Thoracic aorta (tissue), 2 donors: ENCODE measurements at regions not wholly inside any gene's neighbourhood (a gene's known extent, or its start where the extent isn't known, plus 50 kb on each side); places are given as distances from the start of the nearest gene placed in this dataset.

ENCODE experiments used
- ATAC-seq: fragments of 150-250 bp; one replicate; pipeline ENCODE4 v1.8.0; 2017; ENCODE audit warnings: low read depth; ENCODE audit not compliant: insufficient number of reproducible peaks, low FRiP score
- DNase-seq: peaks from one replicate; pipeline ENCODE4 v3.0.0-alpha.2; 2020; ENCODE audit warnings: low spot score
- H3K27ac ChIP-seq, 2 donors: fragments of 200-600 bp; sonication (generic); 1 replicate in 1 of 2; 2 replicates in 1 of 2; pipeline ENCODE4 v1.5.1; 2016; ENCODE audit warnings: mild to moderate bottlenecking in 2 of 2, moderate library complexity in 2 of 2
- H3K27me3 ChIP-seq: fragments of 200-600 bp; sonication (generic); replicated peaks from 2 replicates; pipeline ENCODE4 v1.6.0; 2016; ENCODE audit warnings: mild to moderate bottlenecking; ENCODE audit not compliant: insufficient read depth
- H3K36me3 ChIP-seq: fragments of 200-600 bp; sonication (generic); one replicate; pipeline ENCODE4 v1.5.1; 2016
- H3K4me1 ChIP-seq, 2 donors: fragments of 200-600 bp; sonication (generic); 1 replicate in 1 of 2; 2 replicates in 1 of 2; pipeline versions ENCODE4 v1.5.1 to v1.6.0; 2016; ENCODE audit warnings: low read depth in 2 of 2, mild to moderate bottlenecking in 1 of 2; ENCODE audit not compliant: control insufficient read depth in 1 of 2
- H3K4me3 ChIP-seq: fragments of 200-600 bp; sonication (generic); 2 replicates; pipeline ENCODE4 v1.5.1; 2016; ENCODE audit warnings: mild to moderate bottlenecking
- H3K9me3 ChIP-seq: fragments of 200-600 bp; sonication (generic); 2 replicates; pipeline ENCODE4 v1.5.1; 2016
- CTCF ChIP-seq: fragments of 200-600 bp; sonication (generic); IDR thresholded peaks from one replicate; pipeline ENCODE4 v1.5.1; 2019; ENCODE audit warnings: antibody characterized with exemption

DNA sequence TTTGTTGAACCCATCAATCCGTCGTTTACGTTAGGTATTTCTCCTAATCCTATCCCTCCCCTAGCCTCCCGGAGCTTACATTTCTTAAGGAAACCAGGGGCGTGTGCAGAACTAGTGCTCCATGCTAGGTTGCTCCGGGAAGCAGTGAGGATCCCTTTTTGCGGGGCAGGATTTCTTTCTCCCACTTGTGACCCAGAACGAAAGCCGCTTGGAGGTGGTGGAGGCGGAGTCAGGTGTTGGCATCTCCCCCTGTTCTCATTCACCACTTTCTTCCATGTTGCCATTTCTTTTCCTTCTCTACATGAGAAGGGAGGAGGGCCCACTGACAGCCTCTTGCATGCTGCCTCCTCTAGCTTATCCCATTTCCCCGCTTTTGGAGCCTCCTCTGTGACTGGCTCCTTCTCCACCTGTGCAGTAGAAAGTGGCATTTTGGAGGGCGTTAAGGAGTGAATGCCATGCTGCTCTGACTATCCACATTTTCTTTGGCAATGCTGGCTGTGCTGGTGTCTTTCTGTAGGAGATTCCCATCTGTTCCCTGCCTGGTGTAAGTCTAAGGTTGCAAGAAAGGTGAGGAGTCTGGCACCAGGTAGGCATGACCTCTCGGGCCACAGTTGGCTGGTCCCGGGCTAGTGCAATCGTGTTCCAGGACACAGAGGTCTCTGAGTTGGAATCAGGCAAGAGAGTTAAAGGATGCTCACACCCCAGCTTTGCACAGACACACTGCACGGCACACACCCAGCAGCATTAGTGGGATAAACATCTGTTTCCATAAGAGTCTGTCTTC, 89.5 kb downstream of the ACKR3 start:
- H3K36me3 ChIP-seq, result no peaks in the 10 kb centered on the region
- peaks cover 17 to 41% of the 10 kb centered on the region in 2 donors for H3K4me1 ChIP-seq
- no peak overlapping the region for H3K27ac ChIP-seq
- H3K9me3 ChIP-seq, result no peaks in the 10 kb centered on the region
- no peak overlapping the region for H3K4me3 ChIP-seq
- ATAC-seq (no peak), DNase-seq (no peak)
- no peaks in the 10 kb centered on the region for H3K27me3 ChIP-seq
- no peak for TF ChIP-seq CTCF

GRCh38 chr2:236659758-236660150, 90.1 kb downstream of the ACKR3 start:
- Histone ChIP-seq H3K27ac (no peak overlapping the region), H3K9me3 (no peaks in the 10 kb centered on the region), H3K4me3 (no peak overlapping the region), H3K27me3 (no peaks in the 10 kb centered on the region), H3K4me1 (peaks cover 17 to 45% of the 10 kb centered on the region in 2 donors), H3K36me3 (no peaks in the 10 kb centered on the region)
- no peak for TF ChIP-seq CTCF
- ATAC-seq (peak; percentile 24), DNase-seq (peak; percentile 41)

GRCh38 chr2:236661061-236661761, 91.6 kb downstream of the ACKR3 start:
- Histone ChIP-seq H3K9me3 (no peaks in the 10 kb centered on the region), H3K4me3 (no peak overlapping the region), H3K36me3 (no peaks in the 10 kb centered on the region), H3K27me3 (no peaks in the 10 kb centered on the region), H3K27ac (peak overlapping the region in 1 of 2 donors; percentile 44), H3K4me1 (peaks cover 17 to 45% of the 10 kb centered on the region in 2 donors)
- ATAC-seq (no peak), DNase-seq (no peak)
- TF ChIP-seq CTCF, result no peak

- Histone ChIP-seq H3K9me3 (no peaks in the 10 kb centered on the region), H3K4me3 (no peak overlapping the region), H3K27ac (peak overlapping the region in 1 of 2 donors; percentile 44), H3K27me3 (no peaks in the 10 kb centered on the region), H3K36me3 (no peaks in the 10 kb centered on the region), H3K4me1 (peaks cover 17 to 45% of the 10 kb centered on the region in 2 donors)
- TF ChIP-seq CTCF, result no peak
- DNase-seq (no peak), ATAC-seq (no peak)
Observed at GRCh38 chr2:236661762-236662110, 92.1 kb downstream of the ACKR3 start.
